ENCODE measurements at regions not wholly inside any gene's neighbourhood (a gene's known extent, or its start where the extent isn't known, plus 50 kb on each side); places are given as distances from the start of the nearest gene placed in this dataset.
"Not testable (repeated sequence)": the region's sequence is repeated elsewhere in the genome, so short reads cannot be mapped to it uniquely, and the experiment has no call there.

GRCh38 chr2:150222379-150222778 is 265.1 kb downstream of the RND3 start:
- DNase-seq (ENCODE audit: low read depth in 4 of 4, low spot score in 2 of 4) = no peak

GRCh38 chr2:150219861-150220260 is 267.6 kb downstream of the RND3 start:
- no peak for DNase-seq (ENCODE audit: low read depth in 4 of 4, low spot score in 2 of 4)

- no peak for DNase-seq (ENCODE audit: low read depth in 4 of 4, low spot score in 2 of 4)
Observed at GRCh38 chr2:150215041-150215440, 272.4 kb downstream of the RND3 start.

GRCh38 chr2:150214626-150215025 is 272.8 kb downstream of the RND3 start:
- DNase-seq (ENCODE audit: low read depth in 4 of 4, low spot score in 2 of 4) = peak in 1 of 4 donors; percentile 34

GRCh38 chr2:150212722-150213171 is 274.7 kb downstream of the RND3 start:
- no peak for DNase-seq (ENCODE audit: low read depth in 4 of 4, low spot score in 2 of 4)

GRCh38 chr2:150211164-150211631 is 276.3 kb downstream of the RND3 start:
- DNase-seq (ENCODE audit: low read depth in 4 of 4, low spot score in 2 of 4) = no peak

- no peak for DNase-seq (ENCODE audit: low read depth in 4 of 4, low spot score in 2 of 4)
Observed at GRCh38 chr2:150209746-150210145, 277.7 kb downstream of the RND3 start.

- no peak for DNase-seq (ENCODE audit: low read depth in 4 of 4, low spot score in 2 of 4)
Observed at GRCh38 chr2:150208689-150209088, 278.8 kb downstream of the RND3 start.

- no peak for DNase-seq (ENCODE audit: low read depth in 4 of 4, low spot score in 2 of 4)
Observed at GRCh38 chr2:150207979-150208378, 279.5 kb downstream of the RND3 start.

- no peak for DNase-seq (ENCODE audit: low read depth in 4 of 4, low spot score in 2 of 4)
Observed at GRCh38 chr2:150204451-150204850, 283.0 kb downstream of the RND3 start.

GRCh38 chr2:150194816-150195215 is 292.7 kb downstream of the RND3 start:
- DNase-seq (ENCODE audit: low read depth in 4 of 4, low spot score in 2 of 4) = not testable (repeated sequence)

- no peak for DNase-seq (ENCODE audit: low read depth in 4 of 4, low spot score in 2 of 4)
Observed at GRCh38 chr2:150192701-150193100, 294.8 kb downstream of the RND3 start.

- DNase-seq (ENCODE audit: low read depth in 4 of 4, low spot score in 2 of 4) = no peak
Observed at GRCh38 chr2:150191349-150191748, 296.1 kb downstream of the RND3 start.

GRCh38 chr2:150190546-150190945 is 296.9 kb downstream of the RND3 start:
- DNase-seq (ENCODE audit: low read depth in 4 of 4, low spot score in 2 of 4) = no peak

- DNase-seq (ENCODE audit: low read depth in 4 of 4, low spot score in 2 of 4) = no peak
Observed at GRCh38 chr2:150188800-150189199, 298.7 kb downstream of the RND3 start.

GRCh38 chr2:150188177-150188576 is 299.3 kb downstream of the RND3 start:
- no peak for DNase-seq (ENCODE audit: low read depth in 4 of 4, low spot score in 2 of 4)

GRCh38 chr2:150182566-150183235 is 304.8 kb downstream of the RND3 start:
- no peak for DNase-seq (ENCODE audit: low read depth in 4 of 4, low spot score in 2 of 4)

GRCh38 chr2:150178591-150178990 is 308.9 kb downstream of the RND3 start:
- no peak for DNase-seq (ENCODE audit: low read depth in 4 of 4, low spot score in 2 of 4)

GRCh38 chr2:150174971-150175421 is 312.5 kb downstream of the RND3 start:
- DNase-seq (ENCODE audit: low read depth in 4 of 4, low spot score in 2 of 4) = no peak

GRCh38 chr2:150174056-150174805 is 313.2 kb downstream of the RND3 start:
- no peak for DNase-seq (ENCODE audit: low read depth in 4 of 4, low spot score in 2 of 4)

- no peak for DNase-seq (ENCODE audit: low read depth in 4 of 4, low spot score in 2 of 4)
Observed at GRCh38 chr2:150171065-150171548, 316.4 kb downstream of the RND3 start.

- no peak for DNase-seq (ENCODE audit: low read depth in 4 of 4, low spot score in 2 of 4)
Observed at GRCh38 chr2:150169237-150169629, 318.2 kb downstream of the RND3 start.
